Stomach (tissue), 8 donors: ENCODE measurements at regions not wholly inside any gene's neighbourhood (a gene's known extent, or its start where the extent isn't known, plus 50 kb on each side); places are given as distances from the start of the nearest gene placed in this dataset.
"Not testable (repeated sequence)": the region's sequence is repeated elsewhere in the genome, so short reads cannot be mapped to it uniquely, and the experiment has no call there.

Experiments
- DNase-seq, 2 donors: peaks; one replicate each; pipeline versions ENCODE4 v3.0.0 to v3.0.0-alpha.2; 2013 to 2019
- H3K27ac ChIP-seq, 5 donors: fragments of 200-600 bp in 4 of 5; sonication (generic) in 4 of 5; one replicate each; pipeline ENCODE4 v1.5.1; 2013 to 2019; ENCODE audit warnings: mild to moderate bottlenecking in 1 of 5, moderate library complexity in 1 of 5
- H3K27me3 ChIP-seq, 3 donors: fragments of 200-600 bp; sonication (generic); one replicate each; pipeline ENCODE4 v1.5.1; 2017 to 2019; ENCODE audit warnings: mixed run types in 1 of 3
- H3K36me3 ChIP-seq, 4 donors: fragments of 200-600 bp; sonication (generic); 1 replicate in 3 of 4; 2 replicates in 1 of 4; pipeline ENCODE4 v1.5.1; 2016 to 2019
- H3K4me1 ChIP-seq, 4 donors: fragments of 200-600 bp; sonication (generic); one replicate each; pipeline ENCODE4 v1.5.1; 2016 to 2019
- H3K4me3 ChIP-seq, 4 donors: fragments of 200-600 bp; sonication (generic) in 3 of 4; one replicate each; pipeline ENCODE4 v1.5.1; 2016 to 2019; ENCODE audit warnings: mild to moderate bottlenecking in 1 of 4
- H3K9me3 ChIP-seq, 4 donors: fragments of 200-600 bp; sonication (generic); one replicate each; pipeline ENCODE4 v1.5.1; 2016 to 2019
- EP300 ChIP-seq: sonication (generic); formaldehyde crosslinking; IDR thresholded peaks from one replicate; pipeline ENCODE4 v1.6.1; 2017; ENCODE audit warnings: antibody characterized with exemption
- POLR2A ChIP-seq, 4 donors: fragments of 450-650 bp; IDR thresholded peaks; one replicate each; pipeline ENCODE4 v1.6.1; 2016; ENCODE audit warnings: antibody characterized with exemption in 4 of 4, control low read depth in 2 of 4, mild to moderate bottlenecking in 1 of 4, moderate library complexity in 1 of 4
- POLR2AphosphoS5 ChIP-seq, 3 donors: sonication (generic); formaldehyde crosslinking; IDR thresholded peaks; one replicate each; pipeline ENCODE4 v1.6.1; 2016; ENCODE audit warnings: antibody characterized with exemption in 3 of 3
- WGBS, 5 donors: extraction: QIAGEN DNeasy Blood & Tissue Kit in 3 of 5; methylation state at CpG; one replicate each; pipeline versions ENCODE4 v1.1.5 to v1.1.7; 2013 to 2018; 5-methylcytosine and 5-hydroxymethylcytosine counted together
- intact Hi-C: fragments of 100-400 bp; cut with DNase I; formaldehyde crosslinking; loops from one replicate; pipeline ENCODE4 v1.15.1; 2023; ENCODE audit warnings: low total_unique reads
- TF ChIP-seq, protein P1 (sequence below), 7 experiments: fragments of 450-650 bp in 4 of 7; fragments of 200-600 bp in 3 of 7; sonication (generic) in 3 of 7; IDR thresholded peaks; one replicate each; pipeline ENCODE4 v1.5.1; 2016 to 2019; ENCODE audit warnings: antibody characterized with exemption in 7 of 7, control low read depth in 2 of 7, mild to moderate bottlenecking in 1 of 7
- donor health status: healthy with polysubstance abuse.
- donor health status: Bipolar disorder and iron deficiency.
- donor health status: healthy.

DNA sequence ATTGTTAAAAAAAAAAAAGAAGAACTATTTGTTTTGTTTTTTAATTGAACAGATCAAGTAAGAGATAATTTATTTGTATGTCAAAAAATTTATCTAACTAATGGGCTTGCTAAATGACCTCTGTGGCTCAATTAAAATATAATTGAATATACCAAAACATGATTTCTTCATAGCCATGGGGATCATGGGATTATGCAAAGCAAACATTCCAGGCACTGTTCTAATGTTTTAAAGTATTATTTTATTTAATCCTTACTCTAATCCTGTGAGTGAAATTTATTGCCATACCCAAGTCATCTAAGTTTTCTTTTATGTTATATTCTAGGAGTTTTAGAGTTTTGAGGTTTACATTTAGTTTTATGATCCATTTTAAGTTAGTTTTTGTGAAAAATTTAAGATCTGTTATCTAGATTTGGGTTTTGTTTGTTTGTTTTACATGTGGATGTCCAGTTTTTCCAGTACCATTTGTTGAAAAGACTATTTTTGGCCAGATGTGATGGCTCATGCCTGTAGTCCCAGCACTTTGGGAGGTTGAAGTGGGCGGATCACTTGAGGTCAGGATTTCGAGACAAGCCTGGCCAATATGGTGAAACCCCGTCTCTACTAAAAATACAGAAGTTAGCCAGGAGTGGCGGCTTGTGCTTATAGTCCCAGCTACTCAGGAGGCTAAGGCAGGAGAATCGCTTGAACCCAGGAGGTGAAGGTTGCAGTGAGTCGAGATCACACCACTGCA is 52.3 kb upstream of the CNOT10 start:
- TF ChIP-seq EP300 (no peak), POLR2AphosphoS5 (IDR thresholded peaks at IDR 0.05) (no peak), POLR2A (IDR thresholded peaks at IDR 0.05) (no peak)
- TF ChIP-seq, protein P1, sequence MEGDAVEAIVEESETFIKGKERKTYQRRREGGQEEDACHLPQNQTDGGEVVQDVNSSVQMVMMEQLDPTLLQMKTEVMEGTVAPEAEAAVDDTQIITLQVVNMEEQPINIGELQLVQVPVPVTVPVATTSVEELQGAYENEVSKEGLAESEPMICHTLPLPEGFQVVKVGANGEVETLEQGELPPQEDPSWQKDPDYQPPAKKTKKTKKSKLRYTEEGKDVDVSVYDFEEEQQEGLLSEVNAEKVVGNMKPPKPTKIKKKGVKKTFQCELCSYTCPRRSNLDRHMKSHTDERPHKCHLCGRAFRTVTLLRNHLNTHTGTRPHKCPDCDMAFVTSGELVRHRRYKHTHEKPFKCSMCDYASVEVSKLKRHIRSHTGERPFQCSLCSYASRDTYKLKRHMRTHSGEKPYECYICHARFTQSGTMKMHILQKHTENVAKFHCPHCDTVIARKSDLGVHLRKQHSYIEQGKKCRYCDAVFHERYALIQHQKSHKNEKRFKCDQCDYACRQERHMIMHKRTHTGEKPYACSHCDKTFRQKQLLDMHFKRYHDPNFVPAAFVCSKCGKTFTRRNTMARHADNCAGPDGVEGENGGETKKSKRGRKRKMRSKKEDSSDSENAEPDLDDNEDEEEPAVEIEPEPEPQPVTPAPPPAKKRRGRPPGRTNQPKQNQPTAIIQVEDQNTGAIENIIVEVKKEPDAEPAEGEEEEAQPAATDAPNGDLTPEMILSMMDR (IDR thresholded peaks at IDR 0.05) = no peak
- WGBS, 5 donors = 76 to 87% (median 79%) methylated on average over 6 of the region's 6 CpGs

DNA sequence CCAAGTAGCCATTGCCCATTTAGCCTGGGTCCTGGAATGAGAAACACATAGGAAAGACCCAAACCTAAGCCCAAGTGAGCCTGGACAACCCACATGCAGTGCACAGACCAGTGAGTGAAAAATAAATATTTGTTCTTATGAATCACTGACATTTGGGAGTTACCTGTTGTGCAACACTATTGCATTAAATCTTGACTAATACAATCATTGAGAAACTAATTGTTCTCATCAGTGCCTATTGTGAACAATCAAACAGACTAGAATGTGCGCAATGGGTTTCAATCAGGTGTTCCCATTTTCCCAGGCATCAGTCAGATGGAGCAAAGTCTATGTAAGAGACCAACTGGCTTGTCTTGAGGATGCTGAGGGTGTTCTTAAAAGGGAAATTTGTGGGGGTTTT is 54.7 kb upstream of the CNOT10 start:
- intact Hi-C loops = no loop called here
- peak in 1 of 3 donors; percentile 60 for TF ChIP-seq POLR2AphosphoS5 (IDR thresholded peaks at IDR 0.05)
- TF ChIP-seq POLR2A (IDR thresholded peaks at IDR 0.05) = no peak
- no peaks in the 10 kb centered on the region for H3K27me3 ChIP-seq
- WGBS, 5 donors = 70 to 83% (median 72%) methylated on average over 1 of the region's 1 CpG
- H3K36me3 ChIP-seq = no peaks in the 10 kb centered on the region
- DNase-seq = no peak
- H3K27ac ChIP-seq = peak overlapping the region in 1 of 5 donors; percentile 26
- peaks cover 0 to 7% (median 0%) of the 10 kb centered on the region in 4 donors for H3K4me1 ChIP-seq
- no peak overlapping the region for H3K4me3 ChIP-seq
- H3K9me3 ChIP-seq = no peaks in the 10 kb centered on the region

More for the DNA sequence above, 52.3 kb upstream of the CNOT10 start:
- Histone ChIP-seq H3K4me3 (no peak overlapping the region), H3K27me3 (no peaks in the 10 kb centered on the region), H3K36me3 (no peaks in the 10 kb centered on the region), H3K4me1 (peaks cover 0 to 7% (median 0%) of the 10 kb centered on the region in 4 donors), H3K9me3 (no peaks in the 10 kb centered on the region), H3K27ac (no peak overlapping the region)
- intact Hi-C loops = no loop called here
- DNase-seq = no peak

DNA sequence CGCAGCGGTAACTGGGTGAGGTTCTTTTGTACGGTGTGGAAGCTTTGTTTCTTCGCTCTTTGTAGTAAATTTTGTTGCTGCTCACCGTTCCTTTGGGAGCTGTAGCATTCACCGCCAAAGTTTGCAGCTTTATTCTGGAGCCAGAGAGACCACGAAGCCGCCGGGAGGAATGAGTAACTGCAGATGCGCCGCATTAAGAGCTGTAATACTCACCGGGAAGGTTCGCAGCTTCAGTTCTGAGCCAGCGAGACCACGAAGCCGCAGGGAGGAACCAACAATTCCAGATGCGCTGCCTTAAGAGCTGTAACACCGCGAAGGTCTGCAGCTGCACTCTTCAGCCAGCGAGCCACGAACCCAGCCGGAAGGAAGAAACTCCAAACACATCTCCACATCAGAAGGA is 56.0 kb upstream of the DYNC1LI1 start:
- WGBS, 5 donors = 63 to 93% (median 86%) methylated on average over 19 to 22 of the region's 22 CpGs
- Histone ChIP-seq H3K4me1 (peaks cover 0 to 7% (median 0%) of the 10 kb centered on the region in 4 donors), H3K27me3 (no peaks in the 10 kb centered on the region), H3K36me3 (no peaks in the 10 kb centered on the region), H3K4me3 (no peak overlapping the region), H3K9me3 (no peaks in the 10 kb centered on the region), H3K27ac (no peak overlapping the region)
- TF ChIP-seq EP300 (no peak), POLR2AphosphoS5 (IDR thresholded peaks at IDR 0.05) (no peak), POLR2A (IDR thresholded peaks at IDR 0.05) (no peak)
- TF ChIP-seq, protein P1 (IDR thresholded peaks at IDR 0.05) = no peak
- intact Hi-C loops = no loop called here
- DNase-seq = no peak

DNA sequence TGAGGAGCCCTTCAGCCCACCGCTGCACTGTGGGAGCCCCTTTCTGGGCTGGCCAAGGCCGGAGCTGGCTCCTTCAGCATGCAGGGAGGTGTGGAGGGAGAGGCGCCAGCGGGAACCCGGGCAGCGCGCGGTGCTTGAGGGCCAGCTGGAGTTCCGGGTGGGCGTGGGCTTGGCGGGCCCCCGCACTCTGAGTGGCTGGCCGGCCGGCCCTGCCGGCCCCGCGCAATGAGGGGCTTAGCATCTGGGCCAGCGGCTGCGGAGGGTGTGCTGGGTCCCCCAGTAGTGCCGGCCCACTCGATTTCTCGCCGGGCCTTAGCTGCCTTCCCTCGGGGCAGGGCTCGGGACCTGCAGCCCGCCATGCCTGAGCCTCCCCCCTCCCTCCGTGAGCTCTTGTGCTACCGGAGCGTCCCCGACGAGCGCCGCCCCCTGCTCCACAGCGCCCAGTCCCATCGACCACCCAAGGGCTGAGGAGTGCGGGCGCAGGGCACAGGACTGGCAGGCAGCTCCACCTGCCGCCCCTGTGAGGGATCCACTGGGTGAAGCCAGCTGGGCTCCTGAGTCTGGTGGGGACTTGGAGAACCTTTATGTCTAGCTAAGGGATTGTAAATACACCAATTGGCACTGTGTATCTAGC is 55.0 kb upstream of the DYNC1LI1 start:
- intact Hi-C loops, H3K4me1 ChIP-seq, H3K27me3 ChIP-seq, DNase-seq, H3K9me3 ChIP-seq, H3K27ac ChIP-seq, H3K36me3 ChIP-seq, H3K4me3 ChIP-seq: not testable (repeated sequence)
- 71 to 99% (median 95%) methylated on average over 9 to 38 of the region's 38 CpGs for WGBS, 5 donors

DNA sequence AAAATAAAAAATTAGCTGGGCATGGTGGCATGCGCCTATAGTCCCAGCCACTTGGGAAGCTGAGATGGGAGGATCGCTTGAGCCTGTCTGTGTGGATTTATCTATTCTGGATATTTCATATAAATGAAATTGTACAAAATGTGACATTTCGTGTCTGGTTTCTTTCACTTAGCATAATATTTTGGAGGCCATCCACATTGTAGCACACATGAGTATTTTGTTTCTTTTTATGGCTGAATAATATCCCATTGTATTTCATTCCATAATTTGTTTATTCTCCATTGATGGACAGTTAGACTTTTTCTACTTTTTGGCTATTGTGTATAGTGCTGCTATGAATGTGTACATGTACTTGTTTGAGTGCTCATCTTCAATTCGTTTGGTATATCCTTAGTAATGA is 52.9 kb upstream of the DYNC1LI1 start:
- Histone ChIP-seq H3K36me3 (no peaks in the 10 kb centered on the region), H3K27ac (no peak overlapping the region), H3K9me3 (peaks cover 0 to 12% (median 4%) of the 10 kb centered on the region in 4 donors), H3K4me1 (no peaks in the 10 kb centered on the region), H3K27me3 (no peaks in the 10 kb centered on the region), H3K4me3 (no peak overlapping the region)
- DNase-seq = no peak
- TF ChIP-seq, protein P1 (IDR thresholded peaks at IDR 0.05) = no peak
- TF ChIP-seq POLR2AphosphoS5 (IDR thresholded peaks at IDR 0.05) (no peak), POLR2A (IDR thresholded peaks at IDR 0.05) (no peak), EP300 (no peak)
- 65 to 82% (median 76%) methylated on average over 4 of the region's 4 CpGs for whole genome bisulfite sequencing, 5 donors
- intact Hi-C loops = no loop called here
